ENCODE measurements at regions not wholly inside any gene's neighbourhood (a gene's known extent, or its start where the extent isn't known, plus 50 kb on each side); places are given as distances from the start of the nearest gene placed in this dataset.

DNA sequence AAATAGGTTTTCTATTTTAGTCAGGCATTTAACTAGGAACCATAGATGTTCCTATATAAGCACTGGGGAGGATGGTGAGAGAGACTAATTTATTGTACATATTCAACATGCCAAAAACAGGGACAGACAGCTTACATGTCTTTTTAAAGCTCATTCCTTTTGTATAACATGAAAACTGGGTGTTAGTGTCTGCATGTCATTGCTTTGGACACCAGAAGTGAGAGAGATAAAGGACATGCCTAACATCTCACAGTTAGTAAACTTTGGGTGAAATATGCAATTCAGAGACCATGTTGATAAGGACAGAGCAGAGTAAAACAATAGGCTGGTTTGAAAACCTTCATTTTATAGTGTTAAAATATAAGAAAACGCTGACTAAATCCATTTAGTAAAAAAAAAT, 860.0 kb upstream of the LCORL start:
- H3K36me3 ChIP-seq (replicated peaks in 1 of 2; ENCODE audit: insufficient read depth in 1 of 2, low read depth in 2 of 2): no peaks in the 10 kb centered on the region
- 35 to 45% methylated on average over 1 of the region's 1 CpG for WGBS, 2 donors
- no peak overlapping the region for H3K4me3 ChIP-seq
- H3K27ac ChIP-seq: no peak overlapping the region
- DNase-seq (no peak), ATAC-seq (no peak)
- H3K4me1 ChIP-seq: no peaks in the 10 kb centered on the region
- TF ChIP-seq, protein P1, sequence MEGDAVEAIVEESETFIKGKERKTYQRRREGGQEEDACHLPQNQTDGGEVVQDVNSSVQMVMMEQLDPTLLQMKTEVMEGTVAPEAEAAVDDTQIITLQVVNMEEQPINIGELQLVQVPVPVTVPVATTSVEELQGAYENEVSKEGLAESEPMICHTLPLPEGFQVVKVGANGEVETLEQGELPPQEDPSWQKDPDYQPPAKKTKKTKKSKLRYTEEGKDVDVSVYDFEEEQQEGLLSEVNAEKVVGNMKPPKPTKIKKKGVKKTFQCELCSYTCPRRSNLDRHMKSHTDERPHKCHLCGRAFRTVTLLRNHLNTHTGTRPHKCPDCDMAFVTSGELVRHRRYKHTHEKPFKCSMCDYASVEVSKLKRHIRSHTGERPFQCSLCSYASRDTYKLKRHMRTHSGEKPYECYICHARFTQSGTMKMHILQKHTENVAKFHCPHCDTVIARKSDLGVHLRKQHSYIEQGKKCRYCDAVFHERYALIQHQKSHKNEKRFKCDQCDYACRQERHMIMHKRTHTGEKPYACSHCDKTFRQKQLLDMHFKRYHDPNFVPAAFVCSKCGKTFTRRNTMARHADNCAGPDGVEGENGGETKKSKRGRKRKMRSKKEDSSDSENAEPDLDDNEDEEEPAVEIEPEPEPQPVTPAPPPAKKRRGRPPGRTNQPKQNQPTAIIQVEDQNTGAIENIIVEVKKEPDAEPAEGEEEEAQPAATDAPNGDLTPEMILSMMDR (IDR thresholded peaks at IDR 0.05): no peak
- TF ChIP-seq POLR2A (IDR thresholded peaks at IDR 0.05): no peak
- H3K9me3 ChIP-seq: no peaks in the 10 kb centered on the region
- intact Hi-C loops (cut with DNase I): no loop called here
- H3K27me3 ChIP-seq: no peaks in the 10 kb centered on the region

- no peaks in the 10 kb centered on the region for H3K27me3 ChIP-seq
- TF ChIP-seq, protein P1 (IDR thresholded peaks at IDR 0.05): no peak
- TF ChIP-seq POLR2A (IDR thresholded peaks at IDR 0.05): no peak
- no peaks in the 10 kb centered on the region for H3K9me3 ChIP-seq
- intact Hi-C loops (cut with DNase I): no loop called here
- H3K4me1 ChIP-seq: no peaks in the 10 kb centered on the region
- no peak for ATAC-seq
- no peak overlapping the region for H3K4me3 ChIP-seq
- no peak for DNase-seq
- WGBS, 2 donors: 41 to 44% methylated on average over 2 of the region's 2 CpGs
- H3K36me3 ChIP-seq (replicated peaks in 1 of 2; ENCODE audit: insufficient read depth in 1 of 2, low read depth in 2 of 2): no peaks in the 10 kb centered on the region
- H3K27ac ChIP-seq: no peak overlapping the region
Observed at GRCh38 chr4:18880871-18881270, 859.3 kb upstream of the LCORL start.

- ATAC-seq (no peak), DNase-seq (no peak)
- Histone ChIP-seq H3K27ac (no peak overlapping the region), H3K9me3 (no peaks in the 10 kb centered on the region), H3K4me3 (no peak overlapping the region), H3K4me1 (no peaks in the 10 kb centered on the region), H3K27me3 (no peaks in the 10 kb centered on the region), H3K36me3 (replicated peaks in 1 of 2; ENCODE audit: insufficient read depth in 1 of 2, low read depth in 2 of 2) (no peaks in the 10 kb centered on the region)
- 15 to 18% methylated on average over 1 of the region's 1 CpG for WGBS, 2 donors
- TF ChIP-seq, protein P1 (IDR thresholded peaks at IDR 0.05): no peak
- TF ChIP-seq POLR2A (IDR thresholded peaks at IDR 0.05): no peak
- intact Hi-C loops (cut with DNase I): no loop called here
Observed at GRCh38 chr4:18878561-18878960, 857.0 kb upstream of the LCORL start.

- TF ChIP-seq, protein P1 (IDR thresholded peaks at IDR 0.05): no peak
- no peak for TF ChIP-seq POLR2A (IDR thresholded peaks at IDR 0.05)
- ATAC-seq: no peak
- H3K9me3 ChIP-seq: peaks cover 0 to 6% (median 0%) of the 10 kb centered on the region in 3 donors
- H3K27ac ChIP-seq: no peak overlapping the region
- H3K36me3 ChIP-seq (replicated peaks in 1 of 2; ENCODE audit: insufficient read depth in 1 of 2, low read depth in 2 of 2): no peaks in the 10 kb centered on the region
- DNase-seq: no peak
- no peaks in the 10 kb centered on the region for H3K4me1 ChIP-seq
- no peaks in the 10 kb centered on the region for H3K27me3 ChIP-seq
- H3K4me3 ChIP-seq: no peak overlapping the region
- 28 to 33% methylated on average over 1 of the region's 1 CpG for WGBS, 2 donors
- intact Hi-C loops (cut with DNase I): no loop called here
Observed at GRCh38 chr4:18869166-18869565, 847.6 kb upstream of the LCORL start.

DNA sequence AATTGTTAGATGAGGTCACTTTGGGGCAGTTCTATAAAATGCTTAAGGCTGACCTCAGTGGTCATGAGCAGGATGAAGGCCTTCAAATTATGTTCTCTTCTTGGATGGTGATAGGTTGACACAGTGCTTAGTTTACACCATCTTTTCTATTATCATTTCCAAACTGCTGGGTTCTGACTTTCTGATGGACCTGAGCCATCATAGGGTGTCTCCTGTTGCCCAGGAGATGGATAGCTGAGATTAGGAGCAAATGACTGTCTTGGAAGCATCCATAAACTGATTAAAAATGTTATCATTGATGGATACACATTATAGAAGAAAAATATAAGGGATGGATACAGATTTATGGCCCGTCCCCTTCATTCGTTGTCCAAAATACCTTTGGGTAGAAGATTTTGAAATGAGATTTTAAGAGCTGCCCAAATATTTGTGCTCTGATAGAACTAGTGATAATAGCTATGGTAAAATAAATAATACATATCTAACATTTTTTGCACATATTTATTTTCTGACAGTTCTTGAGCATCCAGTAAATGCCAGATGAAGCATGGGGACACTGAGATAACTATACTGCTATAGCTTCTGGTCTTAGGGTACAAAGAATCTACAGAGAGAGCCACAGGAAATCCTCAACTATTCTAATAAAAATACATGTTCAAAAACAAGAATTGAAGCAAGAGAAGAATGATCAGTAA, 839.4 kb upstream of the LCORL start:
- no peak overlapping the region for H3K4me3 ChIP-seq
- no peak overlapping the region for H3K27ac ChIP-seq
- ATAC-seq (no peak), DNase-seq (no peak)
- intact Hi-C loops (cut with DNase I): no loop called here
- no peaks in the 10 kb centered on the region for H3K27me3 ChIP-seq
- no peaks in the 10 kb centered on the region for H3K36me3 ChIP-seq (replicated peaks in 1 of 2; ENCODE audit: insufficient read depth in 1 of 2, low read depth in 2 of 2)
- TF ChIP-seq, protein P1 (IDR thresholded peaks at IDR 0.05): no peak
- H3K9me3 ChIP-seq: no peaks in the 10 kb centered on the region
- WGBS, 2 donors: 39 to 75% methylated on average over 2 of the region's 2 CpGs
- H3K4me1 ChIP-seq: no peaks in the 10 kb centered on the region
